Upper lobe of right lung (tissue), 1 donor: ENCODE measurements at regions not wholly inside any gene's neighbourhood (a gene's known extent, or its start where the extent isn't known, plus 50 kb on each side); places are given as distances from the start of the nearest gene placed in this dataset.

Experiments
- ATAC-seq: fragments of 200-7000 bp; cut with Tn5 transposase; one replicate; pipeline ENCODE4 v1.9.1; 2020; ENCODE audit warnings: mild to moderate bottlenecking, moderate library complexity
- DNase-seq: peaks from one replicate; pipeline ENCODE4 v3.0.0-alpha.2; 2020
- H3K27ac ChIP-seq: fragments of 200-600 bp; one replicate; pipeline ENCODE4 v1.8.0; 2022
- H3K27me3 ChIP-seq: fragments of 200-600 bp; one replicate; pipeline ENCODE4 v1.8.0; 2022; ENCODE audit warnings: mild to moderate bottlenecking
- H3K36me3 ChIP-seq: fragments of 200-600 bp; one replicate; pipeline ENCODE4 v1.8.0; 2022
- H3K4me1 ChIP-seq: fragments of 200-600 bp; one replicate; pipeline ENCODE4 v1.8.0; 2022
- H3K4me3 ChIP-seq: fragments of 200-600 bp; one replicate; pipeline ENCODE4 v1.8.0; 2022; ENCODE audit warnings: mild to moderate bottlenecking
- H3K9me3 ChIP-seq: fragments of 200-600 bp; one replicate; pipeline ENCODE4 v1.8.0; 2022
- intact Hi-C: fragments of 100-400 bp; cut with DNase I; formaldehyde crosslinking; loops from one replicate; pipeline ENCODE4 v1.11.0; 2022
- TF ChIP-seq, protein P1 (sequence below): fragments of 200-600 bp; IDR thresholded peaks from one replicate; pipeline ENCODE4 v1.8.0; 2022; ENCODE audit warnings: antibody characterized with exemption
- donor health status: DM: no; HTN: yes; CAD: no; lungs with severe emphysema.

DNA sequence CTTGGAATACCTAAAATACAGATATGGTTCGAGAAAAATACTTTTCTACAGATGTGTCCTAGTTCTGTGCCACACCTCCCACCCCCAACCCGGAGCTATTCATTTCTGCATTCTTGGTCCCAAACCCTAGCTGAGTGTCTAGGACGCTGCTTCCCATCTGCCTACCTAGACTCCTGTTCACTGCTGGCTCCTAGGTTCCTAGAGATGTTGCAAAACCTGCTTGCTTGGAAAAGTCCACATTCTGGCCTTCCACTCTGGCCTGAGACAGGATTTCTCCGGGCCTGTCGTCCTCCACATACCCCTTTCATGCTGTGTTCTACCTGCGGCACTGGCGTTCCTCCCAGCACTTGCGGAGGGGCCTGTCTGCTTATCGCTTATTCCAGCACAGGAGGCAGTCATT lies 165.8 kb upstream of the CTTNBP2NL start:
- Histone ChIP-seq H3K4me1 (no peaks in the 10 kb centered on the region), H3K27me3 (no peaks in the 10 kb centered on the region), H3K36me3 (no peaks in the 10 kb centered on the region), H3K9me3 (no peaks in the 10 kb centered on the region), H3K27ac (no peak overlapping the region), H3K4me3 (no peak overlapping the region)
- intact Hi-C loops = no loop called here
- TF ChIP-seq, protein P1, sequence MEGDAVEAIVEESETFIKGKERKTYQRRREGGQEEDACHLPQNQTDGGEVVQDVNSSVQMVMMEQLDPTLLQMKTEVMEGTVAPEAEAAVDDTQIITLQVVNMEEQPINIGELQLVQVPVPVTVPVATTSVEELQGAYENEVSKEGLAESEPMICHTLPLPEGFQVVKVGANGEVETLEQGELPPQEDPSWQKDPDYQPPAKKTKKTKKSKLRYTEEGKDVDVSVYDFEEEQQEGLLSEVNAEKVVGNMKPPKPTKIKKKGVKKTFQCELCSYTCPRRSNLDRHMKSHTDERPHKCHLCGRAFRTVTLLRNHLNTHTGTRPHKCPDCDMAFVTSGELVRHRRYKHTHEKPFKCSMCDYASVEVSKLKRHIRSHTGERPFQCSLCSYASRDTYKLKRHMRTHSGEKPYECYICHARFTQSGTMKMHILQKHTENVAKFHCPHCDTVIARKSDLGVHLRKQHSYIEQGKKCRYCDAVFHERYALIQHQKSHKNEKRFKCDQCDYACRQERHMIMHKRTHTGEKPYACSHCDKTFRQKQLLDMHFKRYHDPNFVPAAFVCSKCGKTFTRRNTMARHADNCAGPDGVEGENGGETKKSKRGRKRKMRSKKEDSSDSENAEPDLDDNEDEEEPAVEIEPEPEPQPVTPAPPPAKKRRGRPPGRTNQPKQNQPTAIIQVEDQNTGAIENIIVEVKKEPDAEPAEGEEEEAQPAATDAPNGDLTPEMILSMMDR = no peak
- ATAC-seq (no peak), DNase-seq (no peak)

DNA sequence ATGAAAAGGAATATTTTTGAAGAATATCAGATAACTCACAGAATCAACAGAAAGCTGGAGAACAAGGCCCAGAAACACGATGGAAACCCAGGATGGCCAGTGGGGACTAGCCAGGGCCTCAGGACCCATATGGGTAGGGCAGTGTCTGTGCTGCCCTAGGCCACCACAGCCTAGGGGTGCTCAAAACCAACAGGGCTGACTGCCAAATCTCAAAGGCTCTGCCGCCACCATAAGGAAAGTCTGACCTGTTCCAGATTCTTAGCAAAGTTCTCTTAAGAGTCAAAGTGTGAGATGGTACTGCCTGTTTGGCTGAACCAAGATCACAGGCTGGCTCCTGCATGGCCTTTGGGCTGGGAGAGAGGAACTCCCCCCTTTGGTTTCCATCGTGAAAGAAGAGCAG lies 164.7 kb upstream of the CTTNBP2NL start:
- no peak overlapping the region for H3K4me3 ChIP-seq
- ATAC-seq = no peak

DNA sequence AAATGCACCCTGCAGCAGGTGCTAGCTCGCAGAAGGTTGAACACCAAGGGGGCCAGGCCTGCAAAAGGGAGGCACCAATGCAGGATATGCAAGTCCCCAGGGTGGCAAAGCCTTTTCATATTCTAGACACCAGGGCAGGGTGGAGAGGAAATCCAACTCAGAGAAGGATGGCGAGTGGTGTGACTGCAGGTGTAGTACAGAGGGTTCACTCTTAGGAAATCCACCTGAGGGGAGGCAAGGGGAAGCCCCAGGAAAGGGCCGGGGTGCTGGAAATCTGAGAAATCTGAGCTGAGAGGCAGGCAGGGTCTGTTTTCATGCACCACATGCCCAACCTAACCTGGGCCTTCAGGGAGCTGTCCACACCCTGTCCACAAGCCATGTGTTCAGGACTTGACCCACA lies 163.2 kb upstream of the CTTNBP2NL start:
- H3K4me3 ChIP-seq = no peak overlapping the region
- H3K4me1 ChIP-seq = no peaks in the 10 kb centered on the region
- TF ChIP-seq, protein P1 = no peak
- H3K36me3 ChIP-seq = no peaks in the 10 kb centered on the region
- H3K27ac ChIP-seq = no peak overlapping the region
- DNase-seq = no peak
- intact Hi-C loops = no loop called here
- H3K27me3 ChIP-seq = no peaks in the 10 kb centered on the region
- H3K9me3 ChIP-seq = no peaks in the 10 kb centered on the region
- ATAC-seq = no peak

More for the DNA sequence above, 164.7 kb upstream of the CTTNBP2NL start:
- Histone ChIP-seq H3K4me1 (no peaks in the 10 kb centered on the region), H3K9me3 (no peaks in the 10 kb centered on the region), H3K36me3 (no peaks in the 10 kb centered on the region), H3K27ac (no peak overlapping the region), H3K27me3 (no peaks in the 10 kb centered on the region)
- intact Hi-C loops = no loop called here
- TF ChIP-seq, protein P1 = no peak
- no peak for DNase-seq

DNA sequence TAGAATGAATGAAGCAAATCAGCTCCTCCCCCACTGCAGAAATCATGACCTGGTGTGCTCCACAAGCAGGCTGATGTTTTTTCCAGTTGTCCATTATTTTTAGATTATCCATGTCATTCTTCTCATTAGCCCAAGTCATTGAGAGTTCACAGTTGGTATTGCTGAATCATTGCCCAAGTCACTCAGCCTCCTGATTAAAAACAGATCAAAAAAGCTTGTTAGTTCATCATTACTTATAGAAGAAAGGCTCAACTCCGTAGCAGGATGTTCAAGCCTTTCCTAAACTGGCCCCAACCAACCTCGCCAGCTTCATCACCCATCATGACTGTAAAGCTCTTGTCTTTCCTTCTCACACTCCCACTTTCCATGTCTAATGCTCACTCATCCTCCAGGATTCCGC lies 161.3 kb upstream of the CTTNBP2NL start:
- DNase-seq (no peak), ATAC-seq (no peak)
- Histone ChIP-seq H3K27me3 (no peaks in the 10 kb centered on the region), H3K4me3 (no peak overlapping the region), H3K27ac (no peak overlapping the region), H3K4me1 (no peaks in the 10 kb centered on the region), H3K9me3 (no peaks in the 10 kb centered on the region), H3K36me3 (no peaks in the 10 kb centered on the region)
- intact Hi-C loops = no loop called here
- TF ChIP-seq, protein P1 = no peak

DNA sequence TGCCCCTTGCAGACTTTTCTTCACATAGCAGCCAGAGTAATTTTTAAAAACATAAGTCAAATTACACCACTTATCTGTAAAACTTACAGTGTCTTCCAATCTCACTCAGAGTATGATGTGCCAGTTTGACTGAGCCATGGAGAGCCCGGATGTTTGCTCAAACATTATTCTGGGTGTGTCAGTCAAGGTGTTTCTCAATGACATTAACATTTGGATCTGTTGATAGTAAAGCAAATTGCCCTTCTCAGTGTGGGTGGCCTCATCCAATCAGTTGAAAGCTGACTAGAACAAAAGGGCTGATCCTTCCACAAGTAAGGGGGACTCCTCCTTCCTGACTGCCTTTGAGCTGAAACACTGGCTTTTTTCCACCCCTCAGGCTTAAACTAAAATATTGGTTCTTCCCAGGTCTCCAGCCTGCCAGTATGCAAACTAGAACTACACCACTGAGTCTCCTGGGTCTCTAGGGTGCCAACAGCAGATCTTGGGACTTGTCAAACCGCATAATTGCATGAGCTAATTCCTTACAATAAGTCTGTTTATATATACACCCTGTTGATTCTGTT lies 157.9 kb upstream of the CTTNBP2NL start:
- H3K4me3 ChIP-seq = no peak overlapping the region
- no peaks in the 10 kb centered on the region for H3K27me3 ChIP-seq
- DNase-seq = no peak
- no peaks in the 10 kb centered on the region for H3K4me1 ChIP-seq
- no peaks in the 10 kb centered on the region for H3K9me3 ChIP-seq
- TF ChIP-seq, protein P1 = no peak
- H3K27ac ChIP-seq = no peak overlapping the region
- no peaks in the 10 kb centered on the region for H3K36me3 ChIP-seq
- ATAC-seq = no peak
- intact Hi-C loops = no loop called here
